ENCODE measurements at regions not wholly inside any gene's neighbourhood (a gene's known extent, or its start where the extent isn't known, plus 50 kb on each side); places are given as distances from the start of the nearest gene placed in this dataset.
A peak's percentile ranks its signal among the peaks of the same experiment; 100 is the strongest.
"Not testable (repeated sequence)": the region's sequence is repeated elsewhere in the genome, so short reads cannot be mapped to it uniquely, and the experiment has no call there.

DNA sequence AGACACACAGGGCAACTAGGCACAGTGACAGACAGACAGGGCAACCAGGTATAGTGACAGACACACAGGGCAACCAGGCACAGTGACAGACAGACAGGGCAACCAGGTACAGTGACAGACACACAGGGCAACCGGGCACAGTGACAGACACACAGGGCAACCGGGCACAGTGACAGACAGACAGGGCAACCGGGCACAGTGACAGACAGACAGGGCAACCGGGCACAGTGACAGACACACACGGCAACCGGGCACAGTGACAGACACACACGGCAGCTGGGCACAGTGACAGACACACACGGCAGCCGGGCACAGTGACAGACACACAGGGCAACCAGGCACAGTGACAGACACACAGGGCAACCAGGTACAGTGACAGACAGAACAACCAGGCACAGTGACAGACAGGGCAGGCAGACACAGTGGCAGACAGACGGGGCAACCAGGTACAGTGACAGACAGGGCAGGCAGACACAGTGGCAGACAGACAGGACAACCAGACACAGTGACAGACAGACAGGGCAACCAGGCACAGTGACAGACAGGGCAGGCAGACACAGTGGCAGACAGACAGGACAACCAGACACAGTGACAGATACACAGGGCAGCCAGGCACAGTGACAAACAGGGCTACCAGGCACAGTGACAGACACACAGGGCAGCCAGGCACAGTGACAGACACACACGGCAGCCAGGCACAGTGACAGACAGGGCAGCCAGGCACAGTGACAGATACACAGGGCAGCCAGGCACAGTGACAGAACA lies 64.7 kb upstream of the RAB6C start:
- Histone ChIP-seq H3K4me3 (ENCODE audit: control insufficient read depth in 1 of 7, extremely low read depth in 1 of 7, insufficient read depth in 4 of 7, low read depth in 2 of 7, low read length in 6 of 7) (no peak overlapping the region), H3K36me3 (ENCODE audit: control insufficient read depth in 4 of 4, insufficient read depth in 4 of 4, low read length in 3 of 4) (no peaks in the 10 kb centered on the region), H3K4me1 (ENCODE audit: control extremely low read depth in 1 of 4, control insufficient read depth in 4 of 4, insufficient read depth in 4 of 4, low read length in 3 of 4) (no peaks in the 10 kb centered on the region), H3K27ac (ENCODE audit: insufficient read depth in 1 of 2, low read depth in 1 of 2, low read length in 2 of 2, poor library complexity in 1 of 2, severe bottlenecking in 2 of 2) (no peak overlapping the region), H3K27me3 (replicated peaks in 2 of 5; ENCODE audit: control insufficient read depth in 4 of 5, insufficient read depth in 5 of 5, low read length in 4 of 5) (peaks cover 0 to 3% (median 2%) of the 10 kb centered on the region in 5 experiments), H3K9me3 (ENCODE audit: control extremely low read depth in 1 of 5, control insufficient read depth in 4 of 5, insufficient read depth in 2 of 5, low read depth in 1 of 5, low read length in 4 of 5) (peaks cover 0 to 15% (median 9%) of the 10 kb centered on the region in 5 experiments)
- 97% methylated on average over 11 of the region's 11 CpGs for WGBS (ENCODE audit: insufficient coverage)
- no peak for DNase-seq
- ChIA-PET CTCF (interaction anchor here (1.8 kb wide), 1 partner anchor 9 kb away, joined by 4 read pairs; no protein-coding TSS in a partner anchor), POLR2A (no interaction called here)

DNA sequence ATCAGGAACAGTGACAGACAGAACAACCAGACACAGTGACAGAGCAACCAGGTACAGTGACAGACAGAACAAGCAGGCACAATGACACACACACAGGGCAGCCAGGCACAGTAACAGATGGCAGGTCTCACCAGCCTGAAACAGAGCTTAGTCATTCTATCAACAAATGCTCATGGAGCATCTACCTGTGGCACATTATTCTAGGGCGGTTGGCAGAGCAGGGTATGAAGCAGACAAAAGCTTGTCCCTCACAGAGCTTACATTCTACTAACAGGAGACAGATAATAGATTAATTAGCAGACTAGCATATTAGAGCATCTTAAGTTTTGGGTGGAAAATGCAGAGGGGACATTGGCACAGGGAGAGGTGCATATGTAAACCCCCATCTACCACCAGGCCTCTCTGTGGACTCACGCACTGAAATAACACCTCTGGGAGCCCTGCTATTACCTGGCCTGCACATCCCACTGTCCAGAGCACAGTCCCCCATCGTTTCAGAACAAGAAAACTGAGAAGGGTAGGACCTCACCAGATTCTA lies 64.1 kb upstream of the RAB6C start:
- H3K9me3 ChIP-seq (ENCODE audit: control extremely low read depth in 1 of 5, control insufficient read depth in 4 of 5, insufficient read depth in 2 of 5, low read depth in 1 of 5, low read length in 4 of 5): peaks cover 0 to 15% (median 11%) of the 10 kb centered on the region in 5 experiments
- DNase-seq: no peak
- H3K4me1 ChIP-seq (ENCODE audit: control extremely low read depth in 1 of 4, control insufficient read depth in 4 of 4, insufficient read depth in 4 of 4, low read length in 3 of 4): no peaks in the 10 kb centered on the region
- H3K36me3 ChIP-seq (ENCODE audit: control insufficient read depth in 4 of 4, insufficient read depth in 4 of 4, low read length in 3 of 4): no peaks in the 10 kb centered on the region
- 100% methylated on average over 1 of the region's 3 CpGs for WGBS (ENCODE audit: insufficient coverage)
- CTCF ChIA-PET: interaction anchor here (1.8 kb wide), 1 partner anchor 9 kb away, joined by 4 read pairs; no protein-coding TSS in a partner anchor
- no peak overlapping the region for H3K4me3 ChIP-seq (ENCODE audit: control insufficient read depth in 1 of 7, extremely low read depth in 1 of 7, insufficient read depth in 4 of 7, low read depth in 2 of 7, low read length in 6 of 7)
- POLR2A ChIA-PET: no interaction called here
- H3K27me3 ChIP-seq (replicated peaks in 2 of 5; ENCODE audit: control insufficient read depth in 4 of 5, insufficient read depth in 5 of 5, low read length in 4 of 5): peaks cover 0 to 3% (median 2%) of the 10 kb centered on the region in 5 experiments
- H3K27ac ChIP-seq (ENCODE audit: insufficient read depth in 1 of 2, low read depth in 1 of 2, low read length in 2 of 2, poor library complexity in 1 of 2, severe bottlenecking in 2 of 2): no peak overlapping the region

DNA sequence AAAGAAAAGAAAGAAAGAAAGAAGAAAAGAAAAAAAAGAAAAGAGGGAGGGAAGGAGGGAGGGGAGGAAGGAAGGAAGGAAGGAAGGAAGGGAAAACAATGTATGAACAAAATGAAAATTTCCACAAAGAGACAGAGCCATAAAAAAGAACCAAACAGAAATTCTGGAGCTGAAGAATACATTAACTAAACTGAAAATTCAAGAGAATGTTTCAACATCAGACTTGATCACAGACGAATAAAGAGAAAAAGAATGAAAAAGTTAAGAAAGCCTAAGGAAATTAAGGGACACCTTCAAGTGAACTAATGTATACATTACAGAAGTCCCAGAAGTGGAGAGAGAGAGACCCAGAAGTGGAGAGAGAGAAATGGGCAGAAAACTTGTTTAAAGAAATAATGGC lies 60.9 kb upstream of the RAB6C start:
- Histone ChIP-seq H3K27me3 (replicated peaks in 2 of 5; ENCODE audit: control insufficient read depth in 4 of 5, insufficient read depth in 5 of 5, low read length in 4 of 5) (peaks cover 8 to 30% (median 8%) of the 10 kb centered on the region in 5 experiments), H3K4me1 (ENCODE audit: control extremely low read depth in 1 of 4, control insufficient read depth in 4 of 4, insufficient read depth in 4 of 4, low read length in 3 of 4) (peaks cover 0 to 10% (median 5%) of the 10 kb centered on the region in 4 experiments), H3K27ac (ENCODE audit: insufficient read depth in 1 of 2, low read depth in 1 of 2, low read length in 2 of 2, poor library complexity in 1 of 2, severe bottlenecking in 2 of 2) (no peak overlapping the region), H3K36me3 (ENCODE audit: control insufficient read depth in 4 of 4, insufficient read depth in 4 of 4, low read length in 3 of 4) (no peaks in the 10 kb centered on the region), H3K4me3 (ENCODE audit: control insufficient read depth in 1 of 7, extremely low read depth in 1 of 7, insufficient read depth in 4 of 7, low read depth in 2 of 7, low read length in 6 of 7) (no peak overlapping the region), H3K9me3 (ENCODE audit: control extremely low read depth in 1 of 5, control insufficient read depth in 4 of 5, insufficient read depth in 2 of 5, low read depth in 1 of 5, low read length in 4 of 5) (peaks cover 0 to 15% (median 11%) of the 10 kb centered on the region in 5 experiments)
- whole genome bisulfite sequencing (ENCODE audit: insufficient coverage): no CpG with 5 or more reads among the region's 1 CpG
- CTCF ChIA-PET: no interaction called here
- DNase-seq: peak in 1 of 3 donors; percentile 22
- POLR2A ChIA-PET: no interaction called here

DNA sequence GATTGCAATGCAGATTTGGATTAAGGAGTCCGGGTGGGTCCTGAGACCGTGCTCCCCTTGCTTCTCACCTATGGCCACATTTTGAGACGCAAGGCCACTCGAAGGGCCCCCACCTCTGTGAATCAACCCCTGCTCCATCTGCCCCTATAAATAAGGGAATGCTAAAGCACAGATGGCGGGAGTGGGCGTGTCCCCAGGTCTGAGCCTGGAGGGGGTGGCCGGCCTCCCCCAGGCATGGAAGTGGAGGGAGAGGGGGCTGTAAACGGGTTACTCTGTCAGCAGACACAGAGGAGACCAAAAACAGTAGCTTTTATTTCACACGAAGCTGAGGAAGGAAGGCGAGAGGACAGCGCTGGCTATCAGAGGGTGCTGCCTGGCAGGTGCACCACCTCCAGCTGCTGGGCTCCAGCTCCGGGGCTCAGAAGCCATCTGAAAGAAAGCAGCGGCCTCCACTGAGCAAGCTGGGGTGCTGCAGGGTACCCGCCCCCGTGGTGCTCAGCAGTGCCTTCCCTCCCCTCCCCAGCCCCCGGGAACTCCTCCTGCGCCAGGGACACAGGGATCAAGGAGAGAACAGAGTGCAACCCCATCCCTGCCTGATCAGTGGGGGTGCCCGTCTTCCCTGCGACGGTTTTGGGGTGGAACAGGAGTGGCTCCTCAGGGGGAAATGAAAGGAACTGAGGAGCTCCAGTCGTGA lies 56.7 kb upstream of the RAB6C start:
- peaks cover 0 to 11% (median 6%) of the 10 kb centered on the region in 4 experiments for H3K4me1 ChIP-seq (ENCODE audit: control extremely low read depth in 1 of 4, control insufficient read depth in 4 of 4, insufficient read depth in 4 of 4, low read length in 3 of 4)
- DNase-seq: peak; percentile 18 to 61 (median 45)
- CTCF ChIA-PET: interaction anchor here (0.9 to 1.3 kb wide), 5 partner anchors 46 to 931 kb away, joined by 3 to 4 read pairs (median 3); no protein-coding TSS in a partner anchor
- H3K27me3 ChIP-seq (replicated peaks in 2 of 5; ENCODE audit: control insufficient read depth in 4 of 5, insufficient read depth in 5 of 5, low read length in 4 of 5): peaks cover 8 to 28% (median 8%) of the 10 kb centered on the region in 5 experiments
- no peak overlapping the region for H3K27ac ChIP-seq (ENCODE audit: insufficient read depth in 1 of 2, low read depth in 1 of 2, low read length in 2 of 2, poor library complexity in 1 of 2, severe bottlenecking in 2 of 2)
- peaks cover 0 to 13% (median 11%) of the 10 kb centered on the region in 5 experiments for H3K9me3 ChIP-seq (ENCODE audit: control extremely low read depth in 1 of 5, control insufficient read depth in 4 of 5, insufficient read depth in 2 of 5, low read depth in 1 of 5, low read length in 4 of 5)
- no peaks in the 10 kb centered on the region for H3K36me3 ChIP-seq (ENCODE audit: control insufficient read depth in 4 of 4, insufficient read depth in 4 of 4, low read length in 3 of 4)
- WGBS (ENCODE audit: insufficient coverage): 22% methylated on average over 13 of the region's 21 CpGs
- POLR2A ChIA-PET: interaction anchor here (0.6 kb wide), 1 partner anchor 1486 kb away, joined by 5 read pairs; no protein-coding TSS in a partner anchor
- peak overlapping the region in 4 of 7 experiments; percentile 23 to 46 (median 34) for H3K4me3 ChIP-seq (ENCODE audit: control insufficient read depth in 1 of 7, extremely low read depth in 1 of 7, insufficient read depth in 4 of 7, low read depth in 2 of 7, low read length in 6 of 7)

DNA sequence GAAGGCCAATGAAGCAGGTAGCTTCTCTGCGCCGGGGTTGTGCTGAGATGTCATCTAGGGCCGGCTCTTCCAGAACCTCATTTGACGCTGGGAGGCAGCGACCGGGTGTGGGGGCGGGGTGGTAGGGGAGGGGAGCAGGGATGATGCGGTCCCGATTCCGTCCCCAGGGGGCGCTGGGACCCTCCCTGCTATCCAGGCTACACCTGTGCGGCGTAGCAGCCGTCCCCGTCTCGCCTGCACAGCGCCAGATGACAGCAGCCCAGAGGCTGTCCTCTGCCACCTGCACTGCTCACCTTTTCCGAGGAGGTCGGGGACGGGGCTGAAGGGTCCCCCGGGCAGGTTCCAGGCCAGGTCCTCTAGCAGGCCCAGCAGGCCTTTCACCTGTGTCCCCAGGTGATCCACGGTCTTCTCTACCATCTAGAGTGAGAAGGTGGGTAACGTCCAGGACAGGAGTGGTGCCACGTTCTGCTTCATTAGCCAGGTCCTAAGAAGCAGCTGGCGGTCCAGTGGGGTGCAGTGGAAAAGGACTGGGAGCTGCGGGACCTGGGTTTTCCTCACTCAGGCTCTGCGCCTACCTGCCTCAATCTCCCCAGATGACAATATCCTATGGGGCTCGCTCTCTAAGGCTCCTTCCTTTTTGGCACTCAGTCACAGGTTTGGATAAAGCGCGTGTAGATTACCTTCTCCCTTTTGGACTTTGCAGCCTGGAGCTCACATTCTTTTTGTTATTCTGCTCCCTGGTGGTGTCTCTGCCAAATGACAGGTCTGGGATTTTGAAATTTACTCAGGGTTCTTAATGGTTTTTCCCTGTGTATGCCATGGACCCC lies 56.0 kb upstream of the RAB6C start:
- ChIA-PET CTCF (interaction anchor here (0.9 to 1.4 kb wide), 8 partner anchors 8 to 931 kb away, joined by 3 to 4 read pairs (median 3); no protein-coding TSS in a partner anchor), POLR2A (interaction anchor here (0.6 kb wide), 1 partner anchor 1486 kb away, joined by 5 read pairs; no protein-coding TSS in a partner anchor)
- no peak overlapping the region for H3K27ac ChIP-seq (ENCODE audit: insufficient read depth in 1 of 2, low read depth in 1 of 2, low read length in 2 of 2, poor library complexity in 1 of 2, severe bottlenecking in 2 of 2)
- H3K4me3 ChIP-seq (ENCODE audit: control insufficient read depth in 1 of 7, extremely low read depth in 1 of 7, insufficient read depth in 4 of 7, low read depth in 2 of 7, low read length in 6 of 7): peak overlapping the region in 3 of 7 experiments; percentile 30 to 46 (median 38)
- peaks cover 0 to 11% (median 6%) of the 10 kb centered on the region in 4 experiments for H3K4me1 ChIP-seq (ENCODE audit: control extremely low read depth in 1 of 4, control insufficient read depth in 4 of 4, insufficient read depth in 4 of 4, low read length in 3 of 4)
- no peaks in the 10 kb centered on the region for H3K36me3 ChIP-seq (ENCODE audit: control insufficient read depth in 4 of 4, insufficient read depth in 4 of 4, low read length in 3 of 4)
- 4% methylated on average over 20 of the region's 30 CpGs for WGBS (ENCODE audit: insufficient coverage)
- H3K27me3 ChIP-seq (replicated peaks in 2 of 5; ENCODE audit: control insufficient read depth in 4 of 5, insufficient read depth in 5 of 5, low read length in 4 of 5): peaks cover 7 to 28% (median 8%) of the 10 kb centered on the region in 5 experiments
- DNase-seq: peak; percentile 51 to 75 (median 71)
- peaks cover 0 to 7% (median 5%) of the 10 kb centered on the region in 5 experiments for H3K9me3 ChIP-seq (ENCODE audit: control extremely low read depth in 1 of 5, control insufficient read depth in 4 of 5, insufficient read depth in 2 of 5, low read depth in 1 of 5, low read length in 4 of 5)

DNA sequence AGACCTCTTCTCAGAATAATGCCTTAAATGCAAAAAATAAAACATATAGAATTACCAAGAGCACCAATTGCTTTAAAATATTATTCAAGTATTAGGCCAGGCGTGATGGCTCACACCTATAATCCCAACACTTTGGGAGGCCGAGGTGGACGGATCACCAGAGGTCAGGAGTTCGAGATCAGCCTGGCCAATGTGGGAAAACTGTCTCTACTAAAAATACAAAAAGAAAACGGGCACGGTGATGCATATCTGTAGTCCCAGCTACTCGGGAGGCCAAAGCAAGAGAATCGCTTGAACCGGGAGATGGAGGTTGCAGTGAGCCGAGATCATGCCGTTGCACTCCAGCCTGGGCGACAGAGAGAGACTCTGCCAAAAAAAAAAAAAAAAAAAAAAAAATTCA lies 55.4 kb upstream of the RAB6C start:
- DNase-seq; POLR2A ChIA-PET; H3K9me3 ChIP-seq (ENCODE audit: control extremely low read depth in 1 of 5, control insufficient read depth in 4 of 5, insufficient read depth in 2 of 5, low read depth in 1 of 5, low read length in 4 of 5); H3K36me3 ChIP-seq (ENCODE audit: control insufficient read depth in 4 of 4, insufficient read depth in 4 of 4, low read length in 3 of 4); H3K27ac ChIP-seq (ENCODE audit: insufficient read depth in 1 of 2, low read depth in 1 of 2, low read length in 2 of 2, poor library complexity in 1 of 2, severe bottlenecking in 2 of 2); H3K4me3 ChIP-seq (ENCODE audit: control insufficient read depth in 1 of 7, extremely low read depth in 1 of 7, insufficient read depth in 4 of 7, low read depth in 2 of 7, low read length in 6 of 7): not testable (repeated sequence)
- CTCF ChIA-PET: interaction anchor here (0.9 to 1.4 kb wide), 6 partner anchors 8 to 730 kb away, joined by 3 to 4 read pairs (median 4); no protein-coding TSS in a partner anchor
- Histone ChIP-seq H3K4me1 (ENCODE audit: control extremely low read depth in 1 of 4, control insufficient read depth in 4 of 4, insufficient read depth in 4 of 4, low read length in 3 of 4) (peaks cover 0 to 11% (median 6%) of the 10 kb centered on the region in 4 experiments), H3K27me3 (replicated peaks in 2 of 5; ENCODE audit: control insufficient read depth in 4 of 5, insufficient read depth in 5 of 5, low read length in 4 of 5) (peaks cover 7 to 28% (median 8%) of the 10 kb centered on the region in 5 experiments)
- 85% methylated on average over 10 of the region's 12 CpGs for WGBS (ENCODE audit: insufficient coverage)
